Ascending aorta (tissue), 2 donors: ENCODE measurements at regions not wholly inside any gene's neighbourhood (a gene's known extent, or its start where the extent isn't known, plus 50 kb on each side); places are given as distances from the start of the nearest gene placed in this dataset.
A peak's percentile ranks its signal among the peaks of the same experiment; 100 is the strongest.

Source experiments
- DNase-seq, 2 donors: peaks; one replicate each; pipeline ENCODE4 v3.0.0-alpha.2; 2019; ENCODE audit warnings: low spot score in 2 of 2
- H3K27ac ChIP-seq, 2 donors: fragments of 200-600 bp; sonication (generic); one replicate each; pipeline ENCODE4 v1.5.1; 2016 to 2017; ENCODE audit warnings: mild to moderate bottlenecking in 1 of 2
- H3K27me3 ChIP-seq: fragments of 200-600 bp; sonication (generic); one replicate; pipeline ENCODE4 v1.5.1; 2017
- H3K36me3 ChIP-seq, 2 donors: fragments of 200-600 bp; sonication (generic); one replicate each; pipeline ENCODE4 v1.5.1; 2016
- H3K4me1 ChIP-seq, 2 donors: fragments of 200-600 bp; sonication (generic); one replicate each; pipeline ENCODE4 v1.5.1; 2016 to 2017; ENCODE audit warnings: mild to moderate bottlenecking in 1 of 2
- H3K4me3 ChIP-seq, 2 donors: fragments of 200-600 bp; sonication (generic); one replicate each; pipeline ENCODE4 v1.5.1; 2016 to 2017; ENCODE audit warnings: mild to moderate bottlenecking in 1 of 2
- H3K9me3 ChIP-seq, 2 donors: fragments of 200-600 bp; sonication (generic); one replicate each; pipeline ENCODE4 v1.5.1; 2016
- intact Hi-C: fragments of 100-400 bp; cut with DNase I; formaldehyde crosslinking; loops from one replicate; pipeline ENCODE4 v1.15.1; 2023
- TF ChIP-seq, protein P1 (sequence below), 3 experiments: fragments of 200-600 bp in 2 of 3; fragments of 450-650 bp in 1 of 3; sonication (generic) in 2 of 3; IDR thresholded peaks; one replicate each; pipeline ENCODE4 v1.5.1; 2016 to 2019; ENCODE audit warnings: antibody characterized with exemption in 3 of 3, mild to moderate bottlenecking in 1 of 3, moderate library complexity in 1 of 3

DNA sequence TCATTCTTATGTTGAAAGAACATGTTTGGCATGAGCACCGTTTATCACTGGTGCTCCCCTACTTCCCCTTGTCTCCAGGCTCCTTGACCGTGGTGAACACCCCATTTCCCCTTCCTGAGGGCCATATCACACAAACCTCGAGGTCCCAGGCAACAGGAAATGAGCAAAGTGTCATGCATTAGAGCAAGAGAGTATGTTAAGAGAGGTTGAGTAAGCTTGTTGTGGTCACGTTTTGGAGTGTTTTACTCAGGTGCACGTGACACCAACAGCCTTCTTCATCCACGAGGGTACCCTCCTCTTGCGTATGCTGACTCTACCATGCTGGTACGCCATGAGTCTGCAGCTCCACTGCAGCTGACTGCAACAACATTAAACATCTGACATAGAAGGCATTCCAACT is 482.2 kb upstream of the NBEA start:
- Histone ChIP-seq H3K36me3 (no peaks in the 10 kb centered on the region), H3K27me3 (no peaks in the 10 kb centered on the region), H3K27ac (no peak overlapping the region), H3K4me1 (peaks cover 0 to 9% of the 10 kb centered on the region in 2 donors), H3K9me3 (no peaks in the 10 kb centered on the region), H3K4me3 (no peak overlapping the region)
- intact Hi-C loops = loop anchor here (10.0 kb wide), 1 partner anchor 305 kb away; no protein-coding TSS in a partner anchor
- DNase-seq = no peak
- TF ChIP-seq, protein P1, sequence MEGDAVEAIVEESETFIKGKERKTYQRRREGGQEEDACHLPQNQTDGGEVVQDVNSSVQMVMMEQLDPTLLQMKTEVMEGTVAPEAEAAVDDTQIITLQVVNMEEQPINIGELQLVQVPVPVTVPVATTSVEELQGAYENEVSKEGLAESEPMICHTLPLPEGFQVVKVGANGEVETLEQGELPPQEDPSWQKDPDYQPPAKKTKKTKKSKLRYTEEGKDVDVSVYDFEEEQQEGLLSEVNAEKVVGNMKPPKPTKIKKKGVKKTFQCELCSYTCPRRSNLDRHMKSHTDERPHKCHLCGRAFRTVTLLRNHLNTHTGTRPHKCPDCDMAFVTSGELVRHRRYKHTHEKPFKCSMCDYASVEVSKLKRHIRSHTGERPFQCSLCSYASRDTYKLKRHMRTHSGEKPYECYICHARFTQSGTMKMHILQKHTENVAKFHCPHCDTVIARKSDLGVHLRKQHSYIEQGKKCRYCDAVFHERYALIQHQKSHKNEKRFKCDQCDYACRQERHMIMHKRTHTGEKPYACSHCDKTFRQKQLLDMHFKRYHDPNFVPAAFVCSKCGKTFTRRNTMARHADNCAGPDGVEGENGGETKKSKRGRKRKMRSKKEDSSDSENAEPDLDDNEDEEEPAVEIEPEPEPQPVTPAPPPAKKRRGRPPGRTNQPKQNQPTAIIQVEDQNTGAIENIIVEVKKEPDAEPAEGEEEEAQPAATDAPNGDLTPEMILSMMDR (IDR thresholded peaks at IDR 0.05) = no peak

DNA sequence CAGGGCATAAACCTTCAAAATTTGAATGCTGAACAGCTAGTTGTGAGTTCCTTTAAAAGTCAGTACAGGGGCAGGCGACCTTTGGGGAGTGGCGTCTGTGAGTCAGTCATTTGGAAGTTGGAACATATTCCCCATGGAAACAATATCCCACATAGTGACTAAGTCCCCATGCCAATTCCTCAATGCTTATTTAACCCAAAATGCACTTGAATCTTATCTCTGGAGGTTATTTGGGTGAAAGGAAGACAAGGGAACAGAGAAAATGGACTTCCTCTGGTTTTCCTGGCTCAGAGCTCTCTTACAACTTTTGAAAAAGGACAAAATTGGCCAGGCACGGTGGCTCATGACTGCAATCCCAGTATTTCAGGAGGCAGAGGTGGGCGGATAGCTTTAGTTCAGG is 479.2 kb upstream of the NBEA start:
- intact Hi-C loops = loop anchor here (10.0 kb wide), 1 partner anchor 308 kb away; no protein-coding TSS in a partner anchor
- Histone ChIP-seq H3K36me3 (no peaks in the 10 kb centered on the region), H3K27ac (peak overlapping the region in 1 of 2 donors; percentile 8), H3K4me3 (no peak overlapping the region), H3K4me1 (peaks cover 0 to 9% of the 10 kb centered on the region in 2 donors), H3K27me3 (no peaks in the 10 kb centered on the region), H3K9me3 (no peaks in the 10 kb centered on the region)
- DNase-seq = peak in 1 of 2 donors; percentile 64
- TF ChIP-seq, protein P1 (IDR thresholded peaks at IDR 0.05) = no peak

DNA sequence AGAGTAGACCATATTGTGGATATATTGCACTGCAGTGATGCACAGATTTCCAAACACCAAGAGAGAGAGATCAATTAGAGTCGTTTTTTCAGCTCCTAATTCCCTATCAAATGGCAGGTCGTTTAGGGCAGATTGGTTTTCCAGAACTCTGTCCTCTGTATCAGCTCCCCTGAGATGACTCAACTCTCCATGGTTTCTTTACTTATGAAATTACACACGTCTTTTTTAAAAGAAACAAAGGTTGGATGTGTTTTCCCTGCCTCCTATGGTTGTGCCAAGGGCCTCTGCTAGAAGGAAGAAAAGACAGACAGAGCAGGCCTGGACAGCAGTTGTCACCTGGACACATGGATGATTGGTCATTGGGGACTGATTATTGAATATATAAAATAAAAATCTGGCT is 478.1 kb upstream of the NBEA start:
- Histone ChIP-seq H3K9me3 (no peaks in the 10 kb centered on the region), H3K4me1 (peaks cover 0 to 3% of the 10 kb centered on the region in 2 donors), H3K36me3 (no peaks in the 10 kb centered on the region), H3K4me3 (no peak overlapping the region), H3K27ac (no peak overlapping the region), H3K27me3 (no peaks in the 10 kb centered on the region)
- no peak for DNase-seq
- TF ChIP-seq, protein P1 (IDR thresholded peaks at IDR 0.05) = no peak
- intact Hi-C loops = loop anchor here (10.0 kb wide), 1 partner anchor 309 kb away; no protein-coding TSS in a partner anchor

DNA sequence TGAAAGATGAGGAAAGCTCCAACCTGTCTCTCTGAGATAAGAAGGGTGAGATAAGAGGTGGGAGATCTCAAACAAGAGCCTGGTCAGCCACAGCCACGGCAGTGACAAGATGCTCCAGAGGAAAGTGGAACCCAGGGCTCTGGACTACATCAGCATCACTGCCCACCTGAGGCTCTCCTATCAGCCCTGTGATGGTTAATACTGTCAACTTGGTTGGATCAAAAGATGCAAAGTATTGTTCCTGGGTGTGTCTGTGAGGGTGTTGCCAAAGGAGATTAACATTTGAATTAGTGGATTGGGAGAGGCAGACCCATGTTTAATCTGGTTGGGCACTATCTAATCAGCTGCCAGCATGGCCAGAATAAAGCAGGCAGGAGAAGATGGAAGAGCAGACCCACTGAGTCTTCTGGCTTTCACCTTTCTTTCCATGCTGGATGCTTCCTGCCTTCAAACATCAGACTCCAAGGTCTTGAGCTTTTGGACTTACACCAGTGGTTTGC is 476.6 kb upstream of the NBEA start:
- Histone ChIP-seq H3K9me3 (no peaks in the 10 kb centered on the region), H3K27ac (no peak overlapping the region), H3K36me3 (no peaks in the 10 kb centered on the region), H3K4me3 (no peak overlapping the region), H3K4me1 (peaks cover 0 to 3% of the 10 kb centered on the region in 2 donors), H3K27me3 (no peaks in the 10 kb centered on the region)
- intact Hi-C loops = loop anchor here (10.0 kb wide), 1 partner anchor 311 kb away; no protein-coding TSS in a partner anchor
- DNase-seq = no peak
- TF ChIP-seq, protein P1 (IDR thresholded peaks at IDR 0.05) = no peak

DNA sequence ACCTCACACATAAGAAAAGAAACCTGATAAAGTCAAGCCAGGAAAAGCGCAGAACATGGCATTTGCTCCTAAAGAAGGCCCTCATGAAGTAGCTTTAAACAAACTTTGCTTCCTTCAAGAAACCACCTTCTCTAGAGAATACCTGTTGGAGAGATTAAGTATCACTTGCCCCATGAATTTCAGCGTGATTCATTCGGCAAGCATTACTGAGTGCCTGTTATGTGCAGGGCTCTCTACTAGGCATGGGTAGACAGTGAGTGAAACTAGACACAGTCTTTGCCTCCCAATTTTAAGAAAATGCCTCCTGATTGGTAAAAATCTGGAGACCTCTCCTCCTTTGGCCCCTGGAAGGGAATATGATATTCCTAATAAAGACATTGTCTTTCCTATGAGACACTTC is 475.8 kb upstream of the NBEA start:
- TF ChIP-seq, protein P1 (IDR thresholded peaks at IDR 0.05) = no peak
- H3K4me3 ChIP-seq = no peak overlapping the region
- H3K4me1 ChIP-seq = peaks cover 0 to 3% of the 10 kb centered on the region in 2 donors
- no peak overlapping the region for H3K27ac ChIP-seq
- intact Hi-C loops = loop anchor here (10.0 kb wide), 1 partner anchor 312 kb away; no protein-coding TSS in a partner anchor
- no peaks in the 10 kb centered on the region for H3K27me3 ChIP-seq
- no peak for DNase-seq
- no peaks in the 10 kb centered on the region for H3K9me3 ChIP-seq
- no peaks in the 10 kb centered on the region for H3K36me3 ChIP-seq
